IMR-90 (cell line): ENCODE measurements at regions not wholly inside any gene's neighbourhood (a gene's known extent, or its start where the extent isn't known, plus 50 kb on each side); places are given as distances from the start of the nearest gene placed in this dataset.

Experiments
- ATAC-seq: fragments of 200-7000 bp; cut with Tn5 transposase; 2 replicates; pipeline ENCODE4 v1.9.1; 2020; ENCODE audit warnings: low read depth, mild to moderate bottlenecking, moderate library complexity
- BruUV-seq: library from RNA; stranded (reverse); fragments of 400-500 nt; replicated peaks from 2 replicates; lab custom pipeline; 2021; lab: Mats Ljungman, UMichigan
- CTCF ChIA-PET: fragments of 300-600 bp; formaldehyde crosslinking; extraction: SDS; loops from one replicate; lab custom pipeline; 2021; ENCODE audit warnings: antibody characterized with exemption; lab: Yijun Ruan, JAX
- POLR2A ChIA-PET: fragments of 300-600 bp; sonication (Branson Sonifier 250); formaldehyde crosslinking; loops from one replicate; lab custom pipeline; 2022; ENCODE audit warnings: antibody characterized with exemption; ENCODE audit not compliant: unreplicated experiment; lab: Charles Lee
- DNase-seq: peaks from one replicate; pipeline ENCODE4 v3.0.0; 2013
- H2AFZ ChIP-seq: replicated peaks from 2 replicates; pipeline ENCODE3; 2013; ENCODE audit warnings: low read length, mild to moderate bottlenecking; ENCODE audit not compliant: poor library complexity
- H2AK5ac ChIP-seq: 2 replicates; pipeline ENCODE4 v1.6.1; 2013; ENCODE audit warnings: low read depth, low read length, inconsistent platforms
- H2AK9ac ChIP-seq: replicated peaks from 2 replicates; pipeline ENCODE3; 2013; ENCODE audit warnings: mild to moderate bottlenecking, low read depth, low read length, moderate library complexity; ENCODE audit not compliant: poor library complexity
- H2BK120ac ChIP-seq: 2 replicates; pipeline ENCODE4 v1.6.1; 2013; ENCODE audit warnings: low read depth, low read length, inconsistent platforms
- H2BK15ac ChIP-seq: 3 replicates; pipeline ENCODE4 v1.6.1; 2013; ENCODE audit warnings: low read depth, low read length, inconsistent platforms
- H2BK20ac ChIP-seq: 2 replicates; pipeline ENCODE4 v1.6.1; 2013; ENCODE audit warnings: low read depth, mild to moderate bottlenecking, inconsistent platforms, low read length, moderate library complexity
- H2BK5ac ChIP-seq: 2 replicates; pipeline ENCODE4 v1.6.1; 2013; ENCODE audit warnings: mild to moderate bottlenecking, low read depth, low read length, inconsistent platforms; ENCODE audit not compliant: poor library complexity, severe bottlenecking
- H3K14ac ChIP-seq: replicated peaks from 2 replicates; pipeline ENCODE4 v1.6.1; 2013; ENCODE audit warnings: low read depth, low read length, inconsistent platforms
- H3K18ac ChIP-seq: 2 replicates; pipeline ENCODE4 v1.6.1; 2013; ENCODE audit warnings: low read depth, low read length, control low read depth
- H3K23ac ChIP-seq: 2 replicates; pipeline ENCODE4 v1.6.1; 2013; ENCODE audit warnings: low read depth, low read length, inconsistent platforms
- H3K27ac ChIP-seq: 2 replicates; pipeline ENCODE4 v1.5.1; 2013; ENCODE audit warnings: mild to moderate bottlenecking, control low read depth, low read length; ENCODE audit not compliant: insufficient read depth
- H3K27me3 ChIP-seq: 2 replicates; pipeline ENCODE4 v1.6.1; 2013; ENCODE audit warnings: low read length; ENCODE audit not compliant: control insufficient read depth, insufficient read depth
- H3K36me3 ChIP-seq: 2 replicates; pipeline ENCODE4 v1.6.1; 2013; ENCODE audit warnings: low read length, mixed read lengths; ENCODE audit not compliant: control insufficient read depth, insufficient read depth
- H3K4ac ChIP-seq: 2 replicates; pipeline ENCODE4 v1.6.1; 2013; ENCODE audit warnings: low read depth, low read length, inconsistent platforms
- H3K4me1 ChIP-seq: 2 replicates; pipeline ENCODE4 v1.6.1; 2013; ENCODE audit warnings: low read length, mixed read lengths; ENCODE audit not compliant: control insufficient read depth, insufficient read depth
- H3K4me2 ChIP-seq: 2 replicates; pipeline ENCODE4 v1.6.1; 2013; ENCODE audit warnings: low read depth, mild to moderate bottlenecking, control low read depth, low read length, moderate library complexity
- H3K4me3 ChIP-seq: 2 replicates; pipeline ENCODE4 v1.5.1; 2013; ENCODE audit warnings: low read depth, mild to moderate bottlenecking, control low read depth, low read length, moderate library complexity; ENCODE audit not compliant: insufficient read depth
- H3K56ac ChIP-seq: 2 replicates; pipeline ENCODE4 v1.6.1; 2013; ENCODE audit warnings: low read length, inconsistent platforms; ENCODE audit not compliant: insufficient read depth; ENCODE audit errors: extremely low read depth
- H3K79me1 ChIP-seq, 2 experiments: 2 replicates each; pipeline ENCODE4 v1.6.1; 2013; ENCODE audit warnings: low read length in 2 of 2, inconsistent platforms in 1 of 2, low read depth in 1 of 2
- H3K9ac ChIP-seq: 2 replicates; pipeline ENCODE4 v1.6.1; 2013; ENCODE audit warnings: low read depth, low read length, control low read depth
- H3K9me1 ChIP-seq: 2 replicates; pipeline ENCODE4 v1.6.1; 2013; ENCODE audit warnings: low read length, inconsistent platforms; ENCODE audit not compliant: insufficient read depth
- H3K9me3 ChIP-seq: 2 replicates; pipeline ENCODE4 v1.6.1; 2013; ENCODE audit warnings: low read length; ENCODE audit not compliant: control insufficient read depth, insufficient read depth
- H4K20me1 ChIP-seq: 2 replicates; pipeline ENCODE4 v1.6.1; 2013; ENCODE audit warnings: low read length, inconsistent platforms; ENCODE audit not compliant: insufficient read depth
- H4K5ac ChIP-seq: 2 replicates; pipeline ENCODE4 v1.6.1; 2013; ENCODE audit warnings: mild to moderate bottlenecking, low read depth, low read length, control low read depth
- H4K8ac ChIP-seq, 2 experiments: 2 replicates each; pipeline ENCODE4 v1.6.1; 2013; ENCODE audit warnings: low read depth in 2 of 2, low read length in 2 of 2, control low read depth in 1 of 2, inconsistent platforms in 1 of 2
- H4K91ac ChIP-seq: 2 replicates; pipeline ENCODE4 v1.6.1; 2013; ENCODE audit warnings: low read depth, low read length, inconsistent platforms; ENCODE audit not compliant: insufficient read depth
- BHLHE40 ChIP-seq: fragments of 150-350 bp; IDR thresholded peaks from 2 replicates; pipeline ENCODE4 v1.6.1; 2016; ENCODE audit warnings: mild to moderate bottlenecking, low read depth, low read length
- CEBPB ChIP-seq: IDR thresholded peaks from 2 replicates; pipeline ENCODE4 v1.6.1; 2012; ENCODE audit warnings: low read depth, low read length, improper control_type of control experiment
- CHD1 ChIP-seq: IDR thresholded peaks from 2 replicates; pipeline ENCODE4 v1.6.1; 2012; ENCODE audit warnings: low read depth, low read length, improper control_type of control experiment
- CTCF ChIP-seq: conservative IDR thresholded peaks from 2 replicates; pipeline ENCODE4 v1.5.1; 2012; ENCODE audit warnings: mild to moderate bottlenecking, low read depth, low read length, improper control_type of control experiment
- ELK1 ChIP-seq: fragments of 150-350 bp; IDR thresholded peaks from 2 replicates; pipeline ENCODE4 v1.6.1; 2016; ENCODE audit warnings: low read depth, mild to moderate bottlenecking, low read length, moderate library complexity, borderline replicate concordance
- FOS ChIP-seq: fragments of 150-350 bp; IDR thresholded peaks from 2 replicates; pipeline ENCODE4 v1.6.1; 2016; ENCODE audit warnings: low read depth, low read length
- MAFK ChIP-seq: IDR thresholded peaks from 2 replicates; pipeline ENCODE4 v1.6.1; 2012; ENCODE audit warnings: low read depth, low read length, improper control_type of control experiment
- MAZ ChIP-seq: IDR thresholded peaks from 2 replicates; pipeline ENCODE4 v1.6.1; 2012; ENCODE audit warnings: low read depth, mild to moderate bottlenecking, low read length, improper control_type of control experiment, moderate library complexity, borderline replicate concordance
- MXI1 ChIP-seq: IDR thresholded peaks from 2 replicates; pipeline ENCODE4 v1.6.1; 2012; ENCODE audit warnings: low read depth, mild to moderate bottlenecking, low read length, moderate library complexity, borderline replicate concordance
- NFE2L2 ChIP-seq: fragments of 150-350 bp; IDR thresholded peaks from 2 replicates; pipeline ENCODE4 v1.6.1; 2016; ENCODE audit warnings: low read depth, mild to moderate bottlenecking, low read length
- POLR2A ChIP-seq: IDR thresholded peaks from 2 replicates; pipeline ENCODE4 v1.6.1; 2012; ENCODE audit warnings: mild to moderate bottlenecking, low read depth, low read length
- RAD21 ChIP-seq: IDR thresholded peaks from 2 replicates; pipeline ENCODE4 v1.6.1; 2012; ENCODE audit warnings: low read length, improper control_type of control experiment
- RCOR1 ChIP-seq: IDR thresholded peaks from 2 replicates; pipeline ENCODE4 v1.6.1; 2012; ENCODE audit warnings: mild to moderate bottlenecking, low read length, improper control_type of control experiment; ENCODE audit not compliant: insufficient replicate concordance
- RFX5 ChIP-seq: IDR thresholded peaks from 2 replicates; pipeline ENCODE4 v1.8.0; 2012; ENCODE audit warnings: low read depth, mild to moderate bottlenecking, low read length, moderate library complexity
- SMC3 ChIP-seq: fragments of 150-350 bp; IDR thresholded peaks from 2 replicates; pipeline ENCODE4 v1.6.1; 2016; ENCODE audit warnings: low read depth, mild to moderate bottlenecking, antibody characterized with exemption, low read length, moderate library complexity
- USF2 ChIP-seq: fragments of 150-350 bp; IDR thresholded peaks from 2 replicates; pipeline ENCODE4 v1.6.1; 2017; ENCODE audit warnings: mild to moderate bottlenecking, antibody characterized with exemption, low read length, low read depth
- WGBS, 2 experiments: methylation state at CpG; one replicate each; pipeline versions ENCODE4 v1.1.5 to v1.1.7; 2013; ENCODE audit warnings: missing lambda C conversion rate in 2 of 2; ENCODE audit not compliant: insufficient read length in 1 of 2; ENCODE audit errors: extremely low coverage in 2 of 2; 5-methylcytosine and 5-hydroxymethylcytosine counted together
- dilution Hi-C: fragments of 300-500 bp; cut with HindIII; formaldehyde crosslinking; loops from one replicate; pipeline ENCODE4 v1.14.3; 2018; ENCODE audit warnings: low sequenced_read_pairs; ENCODE audit not compliant: unreplicated experiment
- in situ Hi-C: fragments of 300-500 bp; cut with MboI; formaldehyde crosslinking; loops from 3 replicates; pipeline ENCODE4 v1.14.3; 2019; ENCODE audit warnings: low sequenced_read_pairs, inconsistent platforms, mixed read lengths
- intact Hi-C: fragments of 100-400 bp; cut with micrococcal nuclease; formaldehyde crosslinking; loops from 2 replicates; pipeline ENCODE4 v1.10.0; 2022

- Histone ChIP-seq H3K9me3 (no peaks in the 10 kb centered on the region), H2BK20ac (no peak overlapping the region), H2BK15ac (no peak overlapping the region), H2BK120ac (no peak overlapping the region), H3K4ac (no peak overlapping the region), H3K4me1 (no peaks in the 10 kb centered on the region), H2BK5ac (no peak overlapping the region), H4K8ac (no peak overlapping the region), H3K4me2 (no peak overlapping the region), H3K9me1 (no peaks in the 10 kb centered on the region), H2AFZ (no peak overlapping the region), H3K23ac (no peak overlapping the region), H3K56ac (no peak overlapping the region), H3K36me3 (no peaks in the 10 kb centered on the region), H3K79me1 (no peaks in the 10 kb centered on the region), H2AK5ac (no peak overlapping the region), H4K91ac (no peak overlapping the region), H2AK9ac (no peak overlapping the region), H3K18ac (no peak overlapping the region), H3K27me3 (no peaks in the 10 kb centered on the region), H3K9ac (no peak overlapping the region), H3K14ac (no peak overlapping the region), H4K20me1 (no peaks in the 10 kb centered on the region), H3K4me3 (no peak overlapping the region), H4K5ac (no peak overlapping the region), H3K27ac (no peak overlapping the region)
- ATAC-seq: no peak
- TF ChIP-seq RAD21 (no peak), BHLHE40 (no peak), MAFK (no peak), RCOR1 (no peak), NFE2L2 (no peak), CEBPB (no peak), RFX5 (no peak), FOS (no peak), CTCF (no peak), ELK1 (no peak), POLR2A (no peak), SMC3 (no peak), MAZ (no peak), CHD1 (no peak), USF2 (no peak), MXI1 (no peak)
- no peak for DNase-seq
- 100% methylated on average over 1 of the region's 4 CpGs; no CpG with 5 or more reads in 1 of the 2 experiments for WGBS, 2 experiments
- no TSS peak for BruUV-seq
- intact Hi-C loops: no loop called here
- POLR2A ChIA-PET: no interaction called here
- dilution Hi-C loops: no loop called here
- in situ Hi-C loops: no loop called here
- CTCF ChIA-PET: no interaction called here
Measured at GRCh38 chr20:24064092-24064491, 75.5 kb upstream of the GGTLC1 start.
